ENCODE measurements at regions not wholly inside any gene's neighbourhood (a gene's known extent, or its start where the extent isn't known, plus 50 kb on each side); places are given as distances from the start of the nearest gene placed in this dataset.
"Not testable (repeated sequence)": the region's sequence is repeated elsewhere in the genome, so short reads cannot be mapped to it uniquely, and the experiment has no call there.

GRCh38 chr3:74825404-74825803, 210.9 kb upstream of the CNTN3 start:
- H3K79me2 ChIP-seq (ENCODE audit: insufficient read depth, low read length); CTCF ChIA-PET; H3K27me3 ChIP-seq (ENCODE audit: insufficient read depth, low read length); H3K4me3 ChIP-seq (replicated peaks in 1 of 2; ENCODE audit: low read depth in 1 of 2, low read length in 2 of 2); H3K9me3 ChIP-seq (ENCODE audit: control insufficient read depth in 1 of 2, insufficient read depth in 1 of 2, low read depth in 1 of 2, low read length in 2 of 2); BruUV-seq (replicated peaks); H3K4me2 ChIP-seq (ENCODE audit: low read length); H3K36me3 ChIP-seq (ENCODE audit: control insufficient read depth in 1 of 2, insufficient read depth in 2 of 2, low read length in 2 of 2); H3K9ac ChIP-seq (ENCODE audit: low read length); H3K27ac ChIP-seq (ENCODE audit: low read depth, low read length); H2AFZ ChIP-seq (ENCODE audit: low read depth, low read length, poor library complexity, severe bottlenecking); H4K20me1 ChIP-seq (ENCODE audit: insufficient read depth); POLR2A ChIA-PET; H3K4me1 ChIP-seq (ENCODE audit: control insufficient read depth in 1 of 2, insufficient read depth in 2 of 2, low read length in 2 of 2); H3K9me2 ChIP-seq (ENCODE audit: insufficient read depth); intact Hi-C loops (cut with micrococcal nuclease); ATAC-seq; DNase-seq (ENCODE audit: low read depth, low spot score); RAD21 ChIA-PET (ENCODE audit: low non-redundant PET in 1 of 2, low total read pairs in 2 of 2, uncharacterized antibody in 2 of 2, unreplicated experiment in 2 of 2): not testable (repeated sequence)

GRCh38 chr3:74824366-74824765, 209.9 kb upstream of the CNTN3 start:
- DNase-seq (ENCODE audit: low read depth, low spot score) (no peak), ATAC-seq (no peak)
- TF ChIP-seq POLR2A (IDR thresholded peaks at IDR 0.05; ENCODE audit: borderline replicate concordance, extremely low read depth, insufficient read depth, insufficient read length) (no peak), CTCF (IDR thresholded peaks at IDR 0.05 in 2 of 3, conservative IDR thresholded peaks at IDR 0.05 in 1 of 3; ENCODE audit: borderline replicate concordance in 1 of 3, insufficient read depth in 1 of 3, low read depth in 2 of 3, low read length in 2 of 3) (no peak), FOSL1 (IDR thresholded peaks at IDR 0.05; ENCODE audit: low read depth) (no peak), CEBPB (IDR thresholded peaks at IDR 0.05; ENCODE audit: low read depth) (no peak), RAD21 (IDR thresholded peaks at IDR 0.05; ENCODE audit: low read depth) (no peak), MAX (IDR thresholded peaks at IDR 0.05) (no peak), TCF7L2 (IDR thresholded peaks at IDR 0.05; ENCODE audit: borderline replicate concordance, extremely low read depth, insufficient read depth, insufficient read length) (no peak), REST (IDR thresholded peaks at IDR 0.05; ENCODE audit: low read depth) (no peak), EZH2 (IDR thresholded peaks at IDR 0.05) (no peak), EZH2phosphoT487 (IDR thresholded peaks at IDR 0.05; ENCODE audit: borderline replicate concordance) (no peak), ELF1 (IDR thresholded peaks at IDR 0.05; ENCODE audit: borderline replicate concordance, low read depth) (no peak)
- ChIA-PET RAD21 (ENCODE audit: low non-redundant PET in 1 of 2, low total read pairs in 2 of 2, uncharacterized antibody in 2 of 2, unreplicated experiment in 2 of 2) (no interaction called here), CTCF (no interaction called here), POLR2A (no interaction called here)
- Histone ChIP-seq H3K9me2 (ENCODE audit: insufficient read depth) (no peaks in the 10 kb centered on the region), H3K27me3 (ENCODE audit: insufficient read depth, low read length) (no peaks in the 10 kb centered on the region), H3K9me3 (ENCODE audit: control insufficient read depth in 1 of 2, insufficient read depth in 1 of 2, low read depth in 1 of 2, low read length in 2 of 2) (no peaks in the 10 kb centered on the region; a peak in 1 of 4 replicates), H3K4me3 (replicated peaks in 1 of 2; ENCODE audit: low read depth in 1 of 2, low read length in 2 of 2) (no peak overlapping the region), H4K20me1 (ENCODE audit: insufficient read depth) (no peaks in the 10 kb centered on the region), H3K4me2 (ENCODE audit: low read length) (no peak overlapping the region), H2AFZ (ENCODE audit: low read depth, low read length, poor library complexity, severe bottlenecking) (no peak overlapping the region), H3K36me3 (ENCODE audit: control insufficient read depth in 1 of 2, insufficient read depth in 2 of 2, low read length in 2 of 2) (no peaks in the 10 kb centered on the region), H3K9ac (ENCODE audit: low read length) (no peak overlapping the region), H3K4me1 (ENCODE audit: control insufficient read depth in 1 of 2, insufficient read depth in 2 of 2, low read length in 2 of 2) (no peaks in the 10 kb centered on the region), H3K79me2 (ENCODE audit: insufficient read depth, low read length) (no peaks in the 10 kb centered on the region), H3K27ac (ENCODE audit: low read depth, low read length) (no peak overlapping the region)
- intact Hi-C loops (cut with micrococcal nuclease), result no loop called here
- BruUV-seq (replicated peaks), result no TSS peak

Measured in HCT116 (cell line).